WTC11 (cell line): ENCODE measurements at regions not wholly inside any gene's neighbourhood (a gene's known extent, or its start where the extent isn't known, plus 50 kb on each side); places are given as distances from the start of the nearest gene placed in this dataset.

Source experiments
- CREM ChIP-seq: sonication (generic); formaldehyde crosslinking; IDR thresholded peaks from 2 replicates; pipeline ENCODE4 v1.8.1; 2022; ENCODE audit warnings: mild to moderate bottlenecking, missing genetic modification reagents, moderate library complexity
- CTCF ChIP-seq: fragments of 200-600 bp; IDR thresholded peaks from 2 replicates; pipeline ENCODE4 v1.8.0; 2022; ENCODE audit warnings: antibody characterized with exemption
- ESRRA ChIP-seq: sonication (generic); formaldehyde crosslinking; IDR thresholded peaks from 2 replicates; pipeline ENCODE4 v1.8.1; 2022; ENCODE audit warnings: mild to moderate bottlenecking, missing genetic modification reagents, borderline replicate concordance
- RORB ChIP-seq: fragments of 250-450 bp; sonication (Bioruptor Pico); IDR thresholded peaks from 2 replicates; pipeline ENCODE4 v1.9.0; 2021; ENCODE audit warnings: mild to moderate bottlenecking

DNA sequence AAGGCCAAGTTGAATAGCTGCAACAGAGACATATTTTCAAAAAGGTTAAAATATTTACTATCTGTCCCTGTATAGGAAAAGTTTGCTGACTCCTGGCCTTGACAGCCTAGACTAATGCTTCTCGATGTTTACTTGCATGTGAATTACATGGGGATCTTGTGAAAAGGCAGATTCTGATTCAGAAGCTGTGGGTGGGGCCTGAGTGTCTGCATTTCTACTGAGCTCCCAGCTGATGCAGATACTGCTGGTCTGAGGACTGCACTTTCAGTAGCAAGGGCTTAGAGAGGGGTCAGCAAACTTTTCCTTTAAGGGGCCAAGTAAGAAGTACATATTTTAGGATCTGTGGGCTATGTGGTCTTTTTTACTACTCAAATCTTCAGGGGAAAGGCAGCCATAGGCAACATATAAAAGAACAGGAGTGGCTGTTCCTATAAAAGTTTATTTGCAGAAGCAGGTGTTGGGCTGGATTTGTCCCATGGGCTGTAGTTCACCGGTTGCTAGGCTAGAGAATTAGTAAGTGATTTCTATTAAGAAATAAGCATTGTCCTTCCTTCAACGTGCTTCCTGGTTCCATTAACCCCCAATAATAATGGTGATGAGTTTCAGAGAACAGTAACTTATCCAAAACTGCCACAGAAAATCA, 97.2 kb upstream of the PDE5A start:
- no peak for TF ChIP-seq CREM (CRISPR knock-in tag)
- no peak for TF ChIP-seq CTCF
- no peak for TF ChIP-seq ESRRA (CRISPR knock-in tag)
- no peak for TF ChIP-seq RORB (CRISPR knock-in tag)
